ENCODE measurements at regions not wholly inside any gene's neighbourhood (a gene's known extent, or its start where the extent isn't known, plus 50 kb on each side); places are given as distances from the start of the nearest gene placed in this dataset.
"Not testable (repeated sequence)": the region's sequence is repeated elsewhere in the genome, so short reads cannot be mapped to it uniquely, and the experiment has no call there.

DNA sequence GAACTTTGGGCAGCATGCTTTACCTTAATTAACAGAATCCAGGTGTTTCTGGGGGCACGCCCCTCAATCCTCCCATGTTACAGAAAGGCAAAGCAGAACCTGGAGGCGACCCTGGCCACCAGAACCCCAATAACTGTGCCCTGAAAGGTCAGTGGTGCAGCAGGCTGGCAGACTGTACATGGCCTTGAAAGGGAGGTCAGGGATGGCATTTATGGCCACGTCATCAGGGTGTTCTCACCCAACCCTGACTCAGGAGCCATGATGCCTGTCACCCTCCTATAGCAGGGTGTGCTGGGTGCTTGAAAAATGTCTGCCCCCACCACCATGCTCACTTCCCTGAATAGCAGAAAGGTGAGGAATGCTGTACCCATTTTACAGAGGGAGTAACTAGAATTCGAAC, 177.7 kb downstream of the TMEM132E start:
- no peak for DNase-seq
- intact Hi-C loops (cut with DNase I, micrococcal nuclease) = no loop called here
- no peak for ATAC-seq

- ATAC-seq (no peak), DNase-seq (no peak)
- intact Hi-C loops (cut with DNase I, micrococcal nuclease) = no loop called here
Measured at GRCh38 chr17:34756637-34757021, 177.2 kb downstream of the TMEM132E start.

DNA sequence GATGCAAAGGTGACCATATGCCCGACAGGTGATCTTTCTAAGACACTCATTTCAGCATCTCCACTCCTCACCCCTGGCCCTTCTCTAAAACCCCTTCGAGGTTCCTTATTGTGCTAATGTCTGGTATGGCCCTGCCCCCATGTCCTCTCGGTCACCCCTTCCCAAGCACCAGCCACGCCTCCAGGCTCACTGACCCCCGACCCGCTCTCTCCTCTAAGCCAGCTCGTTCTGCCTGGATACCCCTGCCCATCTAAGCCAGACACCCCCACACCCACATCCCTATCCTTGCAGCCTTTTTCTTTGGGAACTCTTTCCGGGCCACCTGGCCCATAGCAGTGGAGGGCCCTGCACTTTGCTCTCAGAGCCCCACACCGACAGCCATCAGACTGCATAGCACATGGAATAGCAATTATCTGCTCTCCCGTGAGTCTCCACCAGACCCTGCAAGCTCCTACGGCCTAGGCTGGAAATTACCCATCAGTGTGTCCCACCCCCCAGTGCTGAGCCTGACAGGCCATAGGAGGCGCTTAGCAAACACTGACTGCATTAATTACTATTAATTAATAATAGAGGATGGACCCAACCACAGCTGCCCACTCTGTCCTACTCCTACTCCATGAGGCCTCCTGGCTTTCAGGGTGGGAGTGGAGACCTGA, 176.7 kb downstream of the TMEM132E start:
- ATAC-seq = no peak
- intact Hi-C loops (cut with DNase I, micrococcal nuclease) = no loop called here
- no peak for DNase-seq

GRCh38 chr17:34755371-34755770, 176.0 kb downstream of the TMEM132E start:
- intact Hi-C loops (cut with DNase I, micrococcal nuclease) = no loop called here
- ATAC-seq = no peak
- DNase-seq = no peak

GRCh38 chr17:34750004-34750403, 170.6 kb downstream of the TMEM132E start:
- ATAC-seq = no peak
- DNase-seq = no peak
- intact Hi-C loops (cut with DNase I, micrococcal nuclease) = no loop called here

GRCh38 chr17:34741967-34742366, 162.6 kb downstream of the TMEM132E start:
- ATAC-seq (no peak), DNase-seq (no peak)
- intact Hi-C loops (cut with DNase I, micrococcal nuclease) = no loop called here

- ATAC-seq = no peak
- DNase-seq = no peak
- intact Hi-C loops (cut with DNase I, micrococcal nuclease) = no loop called here
Measured at GRCh38 chr17:34740565-34741520, 161.5 kb downstream of the TMEM132E start.

- intact Hi-C loops (cut with DNase I, micrococcal nuclease) = loop anchor here in 1 of 2 donors (10.0 kb wide), 1 partner anchor 45 kb away; no protein-coding TSS in a partner anchor
- ATAC-seq = no peak
- no peak for DNase-seq
Measured at GRCh38 chr17:34739386-34739785, 160.0 kb downstream of the TMEM132E start.

GRCh38 chr17:34737673-34738072, 158.3 kb downstream of the TMEM132E start:
- intact Hi-C loops (cut with DNase I, micrococcal nuclease) = loop anchor here in 1 of 2 donors (10.0 kb wide), 1 partner anchor 47 kb away; no protein-coding TSS in a partner anchor
- not testable (repeated sequence) for ATAC-seq, DNase-seq

GRCh38 chr17:34736611-34737010, 157.2 kb downstream of the TMEM132E start:
- intact Hi-C loops (cut with DNase I, micrococcal nuclease) = loop anchor here in 1 of 2 donors (10.0 kb wide), 1 partner anchor 48 kb away; no protein-coding TSS in a partner anchor
- ATAC-seq = no peak
- DNase-seq = no peak

- ATAC-seq = no peak
- intact Hi-C loops (cut with DNase I, micrococcal nuclease) = loop anchor here in 1 of 2 donors (10.0 kb wide), 1 partner anchor 51 kb away; no protein-coding TSS in a partner anchor
- no peak for DNase-seq
Measured at GRCh38 chr17:34733333-34733732, 154.0 kb downstream of the TMEM132E start.

DNA sequence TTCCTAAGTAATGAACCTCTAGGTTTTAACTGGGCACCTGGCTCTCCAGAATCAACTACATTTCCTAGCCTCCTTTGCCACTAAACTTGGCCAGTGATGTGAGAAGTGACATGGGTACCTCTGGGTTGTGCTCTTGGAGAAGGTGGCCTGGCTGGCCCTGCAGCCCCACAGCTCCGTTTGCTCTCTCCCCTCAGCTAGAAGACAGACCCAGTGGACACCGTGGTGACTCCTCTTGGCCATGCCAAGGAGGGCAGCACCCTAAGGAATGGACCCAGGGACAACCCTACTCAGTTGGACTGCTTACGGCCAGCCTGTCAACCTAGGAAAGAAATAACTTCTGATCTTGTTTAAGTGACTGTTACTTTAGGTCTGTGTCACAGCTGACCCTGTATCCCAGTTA, 151.4 kb downstream of the TMEM132E start:
- ATAC-seq (no peak), DNase-seq (no peak)
- intact Hi-C loops (cut with DNase I, micrococcal nuclease) = loop anchor here in 1 of 2 donors (10.0 kb wide), 1 partner anchor 54 kb away; no protein-coding TSS in a partner anchor

DNA sequence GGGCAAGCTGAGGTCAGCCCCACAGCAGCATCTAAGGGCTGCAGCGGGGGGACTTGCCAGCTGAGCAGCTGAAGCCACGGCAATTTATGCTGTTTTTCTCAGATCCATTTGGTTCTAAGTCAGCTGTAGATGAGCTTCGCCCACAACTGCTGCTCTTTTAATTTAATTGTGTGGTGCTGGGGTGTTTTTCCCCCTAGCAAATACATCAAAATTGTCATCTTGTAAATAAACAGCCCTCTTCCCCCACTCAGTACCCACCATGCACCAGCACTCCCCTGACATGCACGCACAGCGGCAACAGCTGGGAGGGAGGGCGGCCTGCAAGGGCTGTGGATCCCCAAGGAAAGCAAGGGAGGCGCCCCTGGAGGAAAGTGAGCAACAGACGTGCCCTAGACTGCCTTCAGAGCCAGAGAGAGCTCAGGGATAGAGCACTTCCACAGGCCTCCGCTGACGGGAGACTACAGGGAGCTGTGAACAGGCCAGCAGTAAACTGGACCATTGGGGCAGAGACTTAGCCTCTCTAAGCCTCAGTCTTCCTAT, 149.5 kb downstream of the TMEM132E start:
- DNase-seq (no peak), ATAC-seq (no peak)
- intact Hi-C loops (cut with DNase I, micrococcal nuclease) = no loop called here

GRCh38 chr17:34727601-34728000, 148.2 kb downstream of the TMEM132E start:
- ATAC-seq = no peak
- intact Hi-C loops (cut with DNase I, micrococcal nuclease) = no loop called here
- no peak for DNase-seq

DNA sequence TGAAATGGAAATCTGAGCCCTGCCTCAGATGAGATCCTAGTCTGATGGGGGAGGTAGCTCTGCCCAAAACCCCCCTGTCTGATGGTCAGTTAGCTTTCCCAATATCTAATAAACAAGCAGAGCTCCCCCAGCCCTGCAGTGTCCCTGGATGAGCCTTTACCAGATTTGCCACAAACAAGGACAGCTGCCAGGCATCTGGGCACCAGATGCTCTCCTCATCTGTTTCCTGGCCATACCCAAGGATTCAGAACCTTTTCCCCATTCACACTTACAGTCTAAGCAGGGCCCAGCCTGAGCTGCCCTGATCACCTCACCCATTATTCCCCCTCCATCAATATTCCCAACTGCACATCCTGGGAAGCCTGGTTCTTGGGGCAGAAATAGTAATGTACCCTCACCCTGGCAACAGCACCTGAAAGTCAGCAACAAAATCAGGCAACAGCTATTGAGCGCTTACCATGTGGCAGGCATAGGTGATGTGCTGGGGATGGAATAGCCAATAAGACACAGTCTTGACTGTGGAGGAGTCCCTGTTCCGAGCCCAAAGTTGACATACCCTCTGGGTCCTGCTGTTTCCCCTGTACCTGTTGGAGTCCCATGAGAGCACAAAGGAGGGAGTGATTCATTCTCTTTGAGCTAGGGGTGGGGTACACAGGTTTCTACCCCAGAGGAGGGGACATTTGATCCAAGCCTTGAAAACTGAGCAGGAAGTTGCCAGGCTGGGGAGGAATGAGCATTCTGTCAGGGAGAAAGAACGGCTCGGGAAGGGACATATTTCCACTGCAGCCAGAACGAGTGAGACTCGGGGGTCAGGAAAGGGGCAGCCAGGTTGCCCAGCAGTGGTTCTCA, 147.4 kb downstream of the TMEM132E start:
- DNase-seq (no peak), ATAC-seq (no peak)
- intact Hi-C loops (cut with DNase I, micrococcal nuclease) = no loop called here

DNA sequence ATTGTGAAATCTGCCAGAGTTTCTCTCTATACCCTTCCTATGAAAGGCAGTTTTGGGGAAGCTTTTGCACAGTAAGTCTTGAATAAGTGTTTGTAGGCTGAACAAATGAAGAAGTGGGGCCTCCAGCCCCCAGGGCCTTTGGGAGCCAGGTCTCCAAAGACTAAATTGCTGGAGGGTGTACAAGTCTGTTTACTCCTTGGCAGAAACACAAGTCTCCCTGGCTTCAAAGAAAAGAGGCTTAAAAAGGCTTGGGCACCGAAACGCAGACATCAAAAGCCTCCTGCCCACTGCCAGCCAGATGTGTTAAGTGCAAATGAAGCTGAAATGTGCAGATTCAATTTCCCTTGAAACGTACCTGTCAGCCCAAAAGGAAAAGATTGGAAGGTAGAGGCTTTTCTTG, 146.3 kb downstream of the TMEM132E start:
- ATAC-seq (no peak), DNase-seq (no peak)
- intact Hi-C loops (cut with DNase I, micrococcal nuclease) = no loop called here

DNA sequence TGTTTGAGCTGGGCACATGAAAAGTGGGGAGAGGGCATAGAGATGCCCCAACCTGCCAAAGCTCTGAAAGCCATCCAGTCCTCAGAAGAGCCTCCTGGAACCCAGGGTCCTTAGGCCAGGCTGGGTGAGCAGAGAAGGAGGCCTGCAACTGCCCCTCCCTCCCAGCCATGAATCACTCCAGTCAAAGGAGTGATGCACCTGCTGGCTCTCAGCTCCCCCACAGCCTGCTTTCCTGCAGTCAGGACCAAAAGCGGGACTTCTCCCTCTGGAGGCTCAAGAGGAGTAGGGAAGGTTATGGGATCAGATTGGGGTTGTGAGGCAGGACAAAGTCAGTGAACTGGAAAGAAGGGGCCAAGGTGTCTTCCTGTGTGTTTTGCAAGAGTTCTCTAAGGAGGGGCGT, 145.6 kb downstream of the TMEM132E start:
- ATAC-seq (no peak), DNase-seq (no peak)
- intact Hi-C loops (cut with DNase I, micrococcal nuclease) = no loop called here

GRCh38 chr17:34723875-34724274, 144.5 kb downstream of the TMEM132E start:
- no peak for DNase-seq
- no peak for ATAC-seq
- intact Hi-C loops (cut with DNase I, micrococcal nuclease) = no loop called here

DNA sequence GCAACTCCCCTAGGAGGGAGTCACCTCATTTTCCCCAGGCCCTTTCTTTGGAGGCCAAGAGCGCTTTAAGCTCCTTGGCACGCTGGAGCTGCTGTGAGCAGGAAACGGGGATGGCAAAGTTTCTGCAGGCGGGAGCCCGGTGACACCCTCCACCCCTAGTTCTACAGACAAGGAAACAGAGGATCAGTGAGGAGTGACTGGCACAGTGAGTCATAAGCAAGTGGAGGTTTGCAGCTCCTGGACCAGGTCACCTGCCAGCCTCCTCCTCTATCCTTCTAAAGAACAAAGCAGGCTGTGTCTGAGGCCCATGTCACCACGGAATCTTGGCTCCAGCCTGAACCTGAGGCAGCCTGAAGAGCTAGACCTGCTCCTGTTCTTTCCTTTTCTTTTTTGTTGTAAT, 141.9 kb downstream of the TMEM132E start:
- ATAC-seq (no peak), DNase-seq (no peak)
- intact Hi-C loops (cut with DNase I, micrococcal nuclease) = no loop called here

Measured in left colon (tissue), 2 donors.